GM23248 (cell line): ENCODE measurements at regions not wholly inside any gene's neighbourhood (a gene's known extent, or its start where the extent isn't known, plus 50 kb on each side); places are given as distances from the start of the nearest gene placed in this dataset.

Source experiments
- DNase-seq: peaks from one replicate; pipeline ENCODE4 v3.0.0-alpha.2; 2015
- H2AFZ ChIP-seq: fragments of 200-600 bp; sonication (generic); 2 replicates; pipeline ENCODE4 v1.6.1; 2016; ENCODE audit warnings: antibody characterized with exemption
- H3F3A ChIP-seq: fragments of 200-600 bp; sonication (generic); 2 replicates; pipeline ENCODE4 v1.6.1; 2016; ENCODE audit warnings: mild to moderate bottlenecking, antibody characterized with exemption, mixed run types; ENCODE audit not compliant: insufficient read depth
- H3K27ac ChIP-seq: fragments of 200-600 bp; sonication (generic); 2 replicates; pipeline ENCODE4 v1.5.1; 2016; ENCODE audit warnings: mild to moderate bottlenecking
- H3K27me3 ChIP-seq: fragments of 200-600 bp; sonication (generic); replicated peaks from 2 replicates; pipeline ENCODE4 v1.6.1; 2016; ENCODE audit warnings: mild to moderate bottlenecking; ENCODE audit not compliant: insufficient read depth
- H3K36me3 ChIP-seq: fragments of 200-600 bp; sonication (generic); 2 replicates; pipeline ENCODE4 v1.6.1; 2016; ENCODE audit warnings: low read depth, mild to moderate bottlenecking
- H3K4me1 ChIP-seq: fragments of 200-600 bp; sonication (generic); 2 replicates; pipeline ENCODE4 v1.6.1; 2016; ENCODE audit warnings: mild to moderate bottlenecking; ENCODE audit not compliant: insufficient read depth
- H3K4me2 ChIP-seq: fragments of 200-600 bp; sonication (generic); one replicate; pipeline ENCODE4 v1.6.1; 2016; ENCODE audit warnings: mild to moderate bottlenecking; ENCODE audit not compliant: unreplicated experiment
- H3K4me3 ChIP-seq: fragments of 200-600 bp; sonication (generic); 2 replicates; pipeline ENCODE4 v1.5.1; 2016; ENCODE audit warnings: mild to moderate bottlenecking
- H3K79me2 ChIP-seq: fragments of 200-600 bp; sonication (generic); 2 replicates; pipeline ENCODE4 v1.6.1; 2016; ENCODE audit warnings: mild to moderate bottlenecking; ENCODE audit not compliant: insufficient read depth
- H3K9ac ChIP-seq: fragments of 200-600 bp; sonication (generic); 2 replicates; pipeline ENCODE4 v1.6.1; 2016; ENCODE audit warnings: mild to moderate bottlenecking
- H3K9me2 ChIP-seq: fragments of 200-600 bp; sonication (generic); 2 replicates; pipeline ENCODE4 v1.6.1; 2016; ENCODE audit warnings: mixed run types, mild to moderate bottlenecking, moderate library complexity; ENCODE audit not compliant: insufficient read depth
- H3K9me3 ChIP-seq: fragments of 200-600 bp; sonication (generic); one replicate; pipeline ENCODE4 v1.6.1; 2017; ENCODE audit warnings: low read depth
- H4K20me1 ChIP-seq: fragments of 200-600 bp; sonication (generic); 2 replicates; pipeline ENCODE4 v1.6.0; 2016; ENCODE audit not compliant: insufficient read depth
- EZH2 ChIP-seq: fragments of 200-600 bp; sonication (generic); IDR thresholded peaks from 2 replicates; pipeline ENCODE4 v1.6.1; 2018; ENCODE audit warnings: antibody characterized with exemption, mild to moderate bottlenecking; ENCODE audit not compliant: insufficient read depth, poor library complexity, severe bottlenecking
- EZH2phosphoT487 ChIP-seq: fragments of 200-600 bp; sonication (generic); IDR thresholded peaks from 2 replicates; pipeline ENCODE4 v1.6.1; 2018; ENCODE audit warnings: antibody characterized with exemption, moderate library complexity, mild to moderate bottlenecking, low read depth; ENCODE audit not compliant: insufficient read depth
- WGBS, 2 experiments: methylation state at CpG; one replicate each; pipeline ENCODE4 v1.1.6; 2015 to 2017; ENCODE audit warnings: low lambda C conversion rate in 2 of 2, low coverage in 1 of 2; ENCODE audit errors: missing lambda C conversion rate in 2 of 2; 5-methylcytosine and 5-hydroxymethylcytosine counted together
- in situ Hi-C: fragments of 300-500 bp; cut with MboI; formaldehyde crosslinking; loops from 2 replicates; pipeline ENCODE4 v1.15.0; 2020

GRCh38 chr16:49015225-49015592, 266.4 kb downstream of the CBLN1 start:
- no peak for DNase-seq
- H4K20me1 ChIP-seq, result no peaks in the 10 kb centered on the region
- in situ Hi-C loops, result no loop called here
- no peak overlapping the region for H3K4me3 ChIP-seq
- H3K79me2 ChIP-seq, result no peaks in the 10 kb centered on the region
- H3K36me3 ChIP-seq, result no peaks in the 10 kb centered on the region
- no peaks in the 10 kb centered on the region for H3K9me2 ChIP-seq
- H3F3A ChIP-seq, result no peaks in the 10 kb centered on the region
- H2AFZ ChIP-seq, result no peak overlapping the region
- no peak for TF ChIP-seq EZH2
- no peak for TF ChIP-seq EZH2phosphoT487
- H3K4me1 ChIP-seq, result no peaks in the 10 kb centered on the region
- no peak overlapping the region for H3K4me2 ChIP-seq
- H3K9me3 ChIP-seq, result no peaks in the 10 kb centered on the region
- H3K27me3 ChIP-seq, result no peaks in the 10 kb centered on the region; the same call in 1 of the 2 replicates
- no peak overlapping the region for H3K9ac ChIP-seq
- no peak overlapping the region for H3K27ac ChIP-seq
- 3 to 4% methylated on average over 6 of the region's 6 CpGs for WGBS, 2 experiments

- H3K4me2 ChIP-seq, result no peak overlapping the region
- no peaks in the 10 kb centered on the region for H3K27me3 ChIP-seq
- H4K20me1 ChIP-seq, result no peaks in the 10 kb centered on the region
- DNase-seq, result no peak
- no peaks in the 10 kb centered on the region for H3K4me1 ChIP-seq
- H3K9ac ChIP-seq, result no peak overlapping the region
- no peak overlapping the region for H3K4me3 ChIP-seq
- in situ Hi-C loops, result no loop called here
- TF ChIP-seq EZH2phosphoT487 (no peak), EZH2 (no peak)
- H3K79me2 ChIP-seq, result no peaks in the 10 kb centered on the region
- H3K9me3 ChIP-seq, result no peaks in the 10 kb centered on the region
- no peaks in the 10 kb centered on the region for H3F3A ChIP-seq
- no peak overlapping the region for H2AFZ ChIP-seq
- no peaks in the 10 kb centered on the region for H3K36me3 ChIP-seq
- H3K27ac ChIP-seq, result no peak overlapping the region
- 17 to 19% methylated on average over 14 to 15 of the region's 15 CpGs for WGBS, 2 experiments
- H3K9me2 ChIP-seq, result no peaks in the 10 kb centered on the region
Measured at GRCh38 chr16:49014277-49015224, 267.1 kb downstream of the CBLN1 start.

- Histone ChIP-seq H3K79me2 (no peaks in the 10 kb centered on the region), H3K27ac (no peak overlapping the region), H2AFZ (no peak overlapping the region), H4K20me1 (no peaks in the 10 kb centered on the region), H3K27me3 (no peaks in the 10 kb centered on the region), H3K9me2 (no peaks in the 10 kb centered on the region), H3K9me3 (no peaks in the 10 kb centered on the region), H3K4me1 (no peaks in the 10 kb centered on the region), H3K4me2 (no peak overlapping the region), H3K4me3 (no peak overlapping the region), H3K36me3 (no peaks in the 10 kb centered on the region), H3F3A (no peaks in the 10 kb centered on the region), H3K9ac (no peak overlapping the region)
- WGBS, 2 experiments, result 12 to 14% methylated on average over 5 of the region's 5 CpGs
- TF ChIP-seq EZH2, result no peak
- no peak for TF ChIP-seq EZH2phosphoT487
- DNase-seq, result no peak
- in situ Hi-C loops, result no loop called here
Measured at GRCh38 chr16:49013727-49014080, 267.9 kb downstream of the CBLN1 start.

- H3K36me3 ChIP-seq, result no peaks in the 10 kb centered on the region
- H3K9me3 ChIP-seq, result no peaks in the 10 kb centered on the region
- H3K4me1 ChIP-seq, result no peaks in the 10 kb centered on the region
- no peak for DNase-seq
- in situ Hi-C loops, result no loop called here
- H3K79me2 ChIP-seq, result no peaks in the 10 kb centered on the region
- TF ChIP-seq EZH2phosphoT487 (no peak), EZH2 (no peak)
- no peaks in the 10 kb centered on the region for H3F3A ChIP-seq
- H3K9me2 ChIP-seq, result no peaks in the 10 kb centered on the region
- no peak overlapping the region for H3K27ac ChIP-seq
- H3K4me2 ChIP-seq, result no peak overlapping the region
- H4K20me1 ChIP-seq, result no peaks in the 10 kb centered on the region
- H3K4me3 ChIP-seq, result no peak overlapping the region
- WGBS, 2 experiments, result 7% methylated on average over 21 of the region's 21 CpGs
- no peaks in the 10 kb centered on the region for H3K27me3 ChIP-seq
- no peak overlapping the region for H3K9ac ChIP-seq
- no peak overlapping the region for H2AFZ ChIP-seq
Measured at GRCh38 chr16:49012961-49013726, 268.5 kb downstream of the CBLN1 start.
